ENCODE measurements at regions not wholly inside any gene's neighbourhood (a gene's known extent, or its start where the extent isn't known, plus 50 kb on each side); places are given as distances from the start of the nearest gene placed in this dataset.

DNA sequence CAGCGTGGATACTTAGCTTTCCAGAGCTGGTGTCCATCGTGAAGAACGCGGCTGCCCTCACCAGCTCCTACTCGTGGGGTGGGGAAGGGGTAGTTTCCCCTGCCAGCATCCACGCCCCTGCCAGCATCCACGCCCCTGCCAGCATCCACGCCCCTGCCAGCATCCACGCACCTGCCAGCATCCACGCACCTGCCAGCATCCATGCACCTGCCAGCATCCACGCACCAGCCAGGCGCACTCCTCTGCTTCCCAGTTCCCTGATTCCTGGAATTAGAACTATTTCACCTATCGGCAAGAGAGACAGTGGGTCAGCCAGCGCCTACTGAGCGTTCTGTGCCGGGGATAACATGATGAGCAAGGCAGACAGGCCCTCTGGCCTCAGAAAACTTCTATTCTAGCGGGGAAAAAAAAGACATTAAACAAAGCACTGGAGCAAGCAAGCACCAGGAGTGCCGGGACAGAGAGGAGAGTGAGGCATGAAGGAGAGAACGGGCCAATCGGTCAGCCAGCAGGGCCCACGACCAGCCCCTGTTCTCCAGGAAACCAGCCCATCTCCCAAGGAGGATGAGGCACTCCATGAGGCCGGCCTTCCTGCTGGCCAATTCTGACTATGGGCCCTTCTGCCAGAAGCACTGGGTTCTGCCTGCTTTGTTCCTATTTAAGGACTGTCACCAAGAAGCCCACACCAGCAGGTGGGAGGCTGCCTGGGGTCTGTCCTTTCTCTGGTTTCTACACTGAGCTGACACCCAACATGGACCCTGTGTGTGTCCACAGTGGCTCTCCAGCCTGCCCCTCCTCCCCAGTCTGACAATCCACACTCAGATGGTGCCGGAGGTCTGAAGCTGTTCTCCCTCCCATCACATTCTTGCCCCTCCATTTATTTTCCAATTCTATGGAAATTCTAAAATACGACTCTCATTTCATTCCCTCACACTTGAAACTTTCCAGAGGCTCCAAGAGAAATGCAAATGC lies 78.4 kb upstream of the SALL3 start:
- DNase-seq (ENCODE audit: low read depth), result no peak

DNA sequence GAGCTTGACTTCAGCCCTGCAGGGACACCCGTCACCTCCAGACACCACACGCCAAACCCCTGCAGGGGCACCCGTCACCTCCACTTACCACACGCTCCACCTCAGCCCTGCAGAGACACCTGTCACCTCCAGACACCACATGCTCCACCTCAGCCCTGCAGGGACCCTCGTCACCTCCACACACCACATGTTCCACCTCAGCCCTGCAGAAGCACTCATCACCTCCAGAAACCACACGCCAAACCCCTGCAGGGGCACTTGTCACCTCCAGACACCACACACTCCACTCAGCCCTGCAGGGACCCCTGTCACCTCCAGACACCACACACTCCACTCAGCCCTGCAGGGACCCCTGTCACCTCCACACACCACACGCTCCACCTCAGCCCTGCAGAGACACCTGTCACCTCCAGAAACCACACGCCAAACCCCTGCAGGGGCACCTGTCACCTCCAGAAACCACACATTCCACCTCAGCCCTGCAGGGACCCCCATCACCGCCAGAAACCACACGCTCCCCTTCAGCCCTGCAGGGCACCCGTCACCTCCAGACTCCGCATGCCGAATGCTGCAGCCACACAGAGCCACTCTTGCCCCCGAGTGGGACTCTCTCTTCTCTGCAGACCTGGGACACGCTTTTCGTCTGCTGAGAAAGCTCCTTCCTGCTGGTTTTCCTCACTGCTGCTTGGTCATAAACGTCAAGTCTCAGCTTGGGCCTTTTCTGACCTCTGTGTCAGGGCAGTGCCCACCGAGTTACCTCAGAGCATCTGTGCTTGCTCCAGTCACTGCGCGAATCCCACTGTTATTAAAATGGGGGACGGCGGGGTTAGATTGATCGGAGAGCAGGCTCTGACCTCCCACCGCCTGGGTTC lies 77.5 kb upstream of the SALL3 start:
- DNase-seq (ENCODE audit: low read depth), result no peak

DNA sequence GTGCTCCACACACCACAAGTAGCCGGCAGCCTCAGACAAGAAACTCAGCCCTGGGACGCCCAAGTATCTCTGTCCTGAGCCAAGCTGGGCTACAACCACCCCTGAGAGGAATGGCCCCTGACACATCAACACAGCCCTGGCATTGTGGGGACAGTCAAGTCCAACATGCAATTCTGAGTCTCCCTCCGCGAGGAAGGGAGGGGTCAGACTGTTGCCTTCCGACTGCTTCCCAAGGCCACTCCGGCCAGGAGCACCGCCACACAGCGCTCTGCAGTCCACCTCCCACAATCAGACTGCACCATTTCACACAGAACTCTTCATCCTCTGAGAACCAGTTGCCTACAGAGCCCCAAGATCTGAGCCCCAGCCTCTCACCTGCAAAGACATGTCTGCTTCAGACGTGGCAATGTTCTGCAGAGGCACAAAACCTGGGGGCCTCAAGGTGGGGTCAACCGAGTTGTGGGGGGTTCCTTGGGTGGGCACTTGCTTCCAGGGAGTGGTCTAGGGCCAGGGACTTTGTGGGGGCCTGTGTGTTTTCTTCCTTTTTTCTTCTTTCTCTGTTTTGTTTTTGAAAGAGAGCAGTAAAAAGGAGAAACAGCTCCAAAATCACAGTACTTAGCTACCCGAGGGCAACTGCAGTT lies 76.7 kb upstream of the SALL3 start:
- DNase-seq (ENCODE audit: low read depth), result no peak

DNA sequence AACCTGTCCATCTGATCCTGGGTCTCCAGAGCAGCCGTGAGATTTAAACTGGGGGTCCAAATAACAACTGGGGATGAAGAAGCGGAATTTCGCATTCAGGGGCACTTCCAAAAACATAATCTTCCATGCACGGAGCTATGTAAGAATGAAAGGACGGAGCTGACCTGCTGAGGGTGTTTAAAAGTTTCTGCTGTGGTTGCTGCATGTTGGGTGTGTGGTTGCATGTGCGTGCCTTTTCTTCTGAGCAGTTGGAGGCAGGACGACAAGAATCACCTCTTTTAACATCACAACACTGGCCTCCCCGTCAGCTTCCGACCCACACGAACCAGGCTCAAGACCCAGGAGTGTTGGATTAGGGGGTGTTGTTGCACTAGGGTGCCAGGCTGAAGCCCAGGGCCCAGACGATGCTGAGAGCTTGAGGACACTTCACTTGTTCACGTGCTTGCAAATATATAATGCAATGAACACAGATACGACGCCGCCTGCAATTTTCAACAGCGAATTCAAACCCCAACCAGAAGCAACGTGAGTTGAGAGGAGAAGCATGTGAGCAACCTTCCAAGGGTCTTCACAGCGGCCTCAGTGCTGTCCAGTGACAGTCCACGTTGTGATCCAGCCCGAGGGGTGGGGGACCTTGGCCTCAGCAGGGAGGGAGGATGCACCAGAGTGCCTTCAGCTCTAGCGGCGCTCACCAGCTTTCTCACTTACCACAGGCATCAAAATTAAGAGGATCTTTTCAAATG lies 76.0 kb upstream of the SALL3 start:
- no peak for DNase-seq (ENCODE audit: low read depth)

DNA sequence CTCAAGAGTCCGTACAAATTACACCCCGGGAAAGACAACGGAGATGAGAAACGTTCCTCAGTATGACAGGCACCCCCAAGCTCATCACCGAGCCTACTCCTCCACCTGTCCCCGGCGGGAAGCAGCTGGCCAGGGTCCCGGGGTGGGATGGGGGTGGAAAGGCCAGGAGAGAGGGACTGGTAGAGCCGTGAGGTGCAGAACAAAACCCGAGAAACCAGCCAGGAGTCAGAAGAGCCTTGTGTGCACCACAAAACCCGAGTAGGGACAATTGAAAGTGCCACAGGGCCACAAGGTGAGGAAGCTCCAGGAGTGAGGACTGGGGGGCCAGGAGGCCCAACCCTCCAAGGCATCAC lies 75.5 kb upstream of the SALL3 start:
- no peak for DNase-seq (ENCODE audit: low read depth)

DNA sequence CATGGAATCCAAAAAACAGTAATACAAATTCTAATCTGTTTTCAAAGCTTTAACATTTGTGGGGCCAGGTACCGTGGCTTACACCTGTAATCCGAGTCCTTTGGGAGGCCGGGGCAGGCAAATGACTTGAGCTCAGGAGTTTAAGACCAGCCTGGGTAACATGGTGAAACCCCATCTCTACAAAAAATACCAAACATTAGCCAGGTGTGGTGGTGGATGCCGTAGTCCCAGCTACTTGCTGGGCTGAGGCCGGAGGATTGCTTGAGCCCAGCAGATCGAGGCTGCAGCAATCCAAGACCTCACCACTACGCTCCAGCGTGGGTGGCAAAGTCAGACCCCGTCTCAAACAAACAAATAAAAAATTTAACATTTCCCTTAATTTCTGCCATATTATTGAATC lies 74.3 kb upstream of the SALL3 start:
- DNase-seq (ENCODE audit: low read depth), result no peak

DNA sequence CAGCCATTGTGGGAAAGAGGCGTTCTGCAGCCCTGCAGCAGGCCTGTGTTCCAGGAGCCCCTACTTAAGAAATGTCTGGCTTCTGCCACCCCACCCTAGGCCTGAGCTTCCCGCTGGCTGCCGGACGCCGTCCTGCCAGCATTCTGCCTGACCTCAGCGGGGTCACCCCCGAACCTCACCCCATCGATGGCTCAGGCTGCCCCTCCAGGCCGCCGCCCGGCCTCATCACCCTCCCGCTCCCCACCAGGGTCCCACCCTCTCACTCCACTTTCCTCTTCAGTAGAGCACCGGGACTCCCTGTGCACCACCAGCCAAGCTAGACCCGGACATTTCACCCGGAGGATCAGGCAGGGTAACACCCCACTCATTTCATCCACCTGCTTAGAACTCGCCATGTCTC lies 73.6 kb upstream of the SALL3 start:
- DNase-seq (ENCODE audit: low read depth), result no peak

DNA sequence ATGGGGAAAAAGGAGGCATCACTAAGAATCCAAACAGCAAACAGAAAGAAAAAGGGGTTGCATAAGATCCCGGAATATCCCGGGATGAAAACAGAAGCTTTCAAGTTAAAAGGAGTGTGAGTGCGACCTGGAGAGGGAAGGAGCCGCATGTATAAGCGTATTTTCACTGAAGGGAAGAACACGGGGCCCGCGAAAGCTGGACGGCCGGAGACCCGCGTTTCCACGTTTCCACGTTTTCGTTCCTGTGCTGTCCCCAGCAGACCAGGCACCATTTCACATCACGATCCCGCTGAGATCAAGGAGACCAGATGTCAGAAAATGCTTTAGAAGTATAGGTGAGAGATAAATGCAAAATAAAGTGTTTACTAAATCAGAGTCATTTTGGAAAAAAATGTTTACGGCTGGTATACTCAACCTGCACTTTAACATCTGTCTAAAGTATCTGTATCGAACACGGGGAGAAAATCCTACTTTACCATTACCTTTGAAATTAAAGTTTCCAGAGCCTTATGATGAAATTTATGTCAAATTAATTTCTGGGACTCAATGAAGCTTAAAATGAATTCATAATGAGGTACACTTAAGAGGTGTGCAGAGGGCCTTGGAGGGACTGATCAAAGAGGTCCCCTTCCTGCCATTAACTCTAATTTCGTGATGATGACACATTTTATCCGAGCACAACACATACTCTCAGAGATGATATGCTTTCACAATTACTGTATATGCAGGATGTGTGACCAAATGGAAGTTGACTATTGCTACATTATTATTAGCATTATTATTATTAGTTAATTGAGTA lies 71.0 kb upstream of the SALL3 start:
- no peak for DNase-seq (ENCODE audit: low read depth)

DNA sequence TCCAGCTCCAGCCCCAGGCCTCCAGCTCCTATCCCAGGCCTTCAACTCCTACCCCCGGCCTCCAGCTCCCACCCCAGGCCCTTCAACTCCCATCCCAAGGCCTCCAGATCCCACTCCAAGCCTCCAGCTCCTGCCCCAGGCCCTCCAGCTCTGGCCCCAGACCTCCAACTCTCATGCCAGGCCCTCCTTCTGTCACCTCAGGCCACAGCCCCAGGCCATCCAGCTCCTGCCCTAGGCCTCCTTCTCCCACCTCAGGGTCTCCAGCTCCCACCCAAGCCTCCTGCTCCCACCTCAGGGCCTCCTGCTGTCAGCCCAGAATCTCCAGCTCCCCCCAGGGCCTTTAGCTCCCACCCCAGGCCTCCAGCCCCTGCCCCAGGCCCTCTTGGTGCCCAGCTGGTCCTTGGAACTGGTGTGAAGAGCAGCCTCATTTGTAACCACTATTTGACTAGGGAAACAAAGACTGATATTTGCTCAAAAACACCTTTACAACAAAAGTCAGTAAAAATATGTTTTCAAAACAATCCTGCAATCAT lies 67.8 kb upstream of the SALL3 start:
- no peak for DNase-seq (ENCODE audit: low read depth)

DNA sequence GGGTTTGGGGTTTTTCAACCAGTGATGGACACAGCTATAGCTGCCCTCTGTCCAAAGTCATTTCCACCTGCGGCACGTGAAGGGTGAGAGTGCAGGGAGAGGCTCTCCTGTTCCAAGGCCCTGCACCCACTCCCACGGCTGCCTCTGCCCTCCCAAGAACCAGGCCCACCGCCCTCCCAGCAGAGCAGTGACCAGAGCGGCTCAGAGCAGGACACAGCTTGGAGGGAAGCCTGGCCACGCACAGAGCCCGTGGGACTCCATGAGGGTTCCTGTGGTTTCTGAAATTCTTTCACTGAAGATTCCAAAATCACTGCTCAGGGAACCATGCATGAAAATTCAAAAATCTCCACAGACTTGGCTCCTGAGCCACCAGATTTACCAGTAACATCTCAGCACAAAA lies 67.3 kb upstream of the SALL3 start:
- DNase-seq (ENCODE audit: low read depth), result no peak

DNA sequence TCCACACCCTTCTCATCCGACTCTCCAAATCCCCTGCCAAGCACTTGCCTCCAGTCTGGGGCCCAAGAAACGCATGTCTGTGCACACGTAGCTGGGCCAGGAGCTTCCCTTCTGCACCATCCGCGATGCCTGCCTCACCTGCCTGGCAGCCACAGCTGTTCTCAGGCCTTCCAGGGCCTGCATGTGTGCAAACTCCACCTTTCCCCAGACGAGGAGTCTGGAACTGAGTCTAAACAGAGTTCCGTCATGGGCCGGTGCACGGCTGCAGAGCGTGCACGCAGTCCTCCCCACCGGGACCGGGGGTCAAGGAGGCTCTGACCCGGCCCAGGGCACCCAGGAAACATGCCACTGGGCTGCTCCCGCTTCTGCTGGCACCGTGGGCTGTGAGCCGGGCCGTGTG lies 66.8 kb upstream of the SALL3 start:
- no peak for DNase-seq (ENCODE audit: low read depth)

DNA sequence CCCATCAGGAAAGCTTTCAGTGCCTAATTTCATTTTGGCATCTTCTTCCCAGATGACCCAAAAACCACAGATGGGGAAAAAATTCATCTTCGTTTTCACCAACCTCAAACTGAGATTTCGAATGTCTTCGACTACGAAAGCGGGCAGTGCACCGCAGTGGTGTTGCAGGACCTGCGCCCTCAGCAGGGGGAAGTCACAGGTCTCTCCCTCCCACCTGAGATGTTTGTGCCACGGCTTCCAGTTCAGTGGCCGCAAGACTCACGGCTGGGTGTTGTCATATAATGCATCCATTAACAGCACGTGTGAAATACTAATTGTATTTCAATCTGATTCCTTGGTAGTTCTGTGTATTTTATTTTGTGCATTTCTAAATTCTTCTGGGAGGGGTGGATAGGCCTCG lies 66.2 kb upstream of the SALL3 start:
- no peak for DNase-seq (ENCODE audit: low read depth)

DNA sequence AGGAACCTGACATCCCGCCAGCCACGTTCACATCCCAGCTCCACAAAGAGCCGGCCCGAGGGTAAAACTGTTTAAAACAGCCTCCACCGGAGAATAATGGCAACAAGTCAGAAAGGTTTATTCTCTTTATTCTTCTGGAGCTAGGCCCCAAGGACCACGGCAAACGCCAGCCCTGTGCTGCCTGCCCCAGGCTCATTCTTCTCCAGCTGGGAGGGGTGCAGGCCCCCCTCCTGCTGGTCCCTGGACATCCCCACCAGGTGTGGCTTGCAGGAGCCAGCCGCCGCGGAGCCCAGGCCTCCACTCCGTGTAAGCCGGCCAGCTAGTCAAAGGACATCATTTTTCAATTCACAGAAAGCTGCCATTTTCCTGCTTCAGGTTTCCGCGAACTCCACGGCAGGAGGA lies 65.8 kb upstream of the SALL3 start:
- DNase-seq (ENCODE audit: low read depth), result no peak

DNA sequence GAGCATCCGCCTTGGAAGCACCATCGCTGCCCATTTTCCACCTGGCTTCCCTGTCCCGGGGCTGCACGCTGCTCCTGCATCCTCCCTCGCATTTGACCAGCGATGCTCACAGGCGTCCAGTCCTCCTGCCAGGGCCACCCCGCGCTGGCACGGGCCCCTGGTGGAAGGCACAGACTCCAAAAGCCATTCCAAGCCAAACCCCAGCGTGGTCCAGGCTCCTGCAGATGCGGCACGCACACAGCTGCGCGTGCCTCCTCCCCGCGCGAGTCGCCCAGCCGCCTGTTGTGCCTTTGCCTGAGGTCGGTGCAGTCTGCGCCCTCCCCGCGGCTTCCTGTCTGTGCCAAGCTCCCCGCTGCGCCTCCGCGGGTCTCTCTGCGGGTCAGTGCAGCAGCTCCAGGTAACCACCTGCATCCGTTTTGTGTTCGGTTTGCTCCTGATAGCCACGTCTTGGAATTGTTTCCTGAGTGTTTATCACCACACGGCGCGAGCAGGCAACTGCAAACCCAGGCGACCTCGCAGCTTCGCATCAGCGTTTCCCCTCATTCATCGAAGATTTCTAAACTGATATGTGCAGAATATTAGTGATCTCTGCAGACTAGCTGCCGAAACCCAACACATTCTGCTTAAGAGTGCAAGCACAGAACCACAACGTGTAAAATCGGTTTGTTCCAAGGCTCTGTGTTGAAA lies 65.2 kb upstream of the SALL3 start:
- no peak for DNase-seq (ENCODE audit: low read depth)

DNA sequence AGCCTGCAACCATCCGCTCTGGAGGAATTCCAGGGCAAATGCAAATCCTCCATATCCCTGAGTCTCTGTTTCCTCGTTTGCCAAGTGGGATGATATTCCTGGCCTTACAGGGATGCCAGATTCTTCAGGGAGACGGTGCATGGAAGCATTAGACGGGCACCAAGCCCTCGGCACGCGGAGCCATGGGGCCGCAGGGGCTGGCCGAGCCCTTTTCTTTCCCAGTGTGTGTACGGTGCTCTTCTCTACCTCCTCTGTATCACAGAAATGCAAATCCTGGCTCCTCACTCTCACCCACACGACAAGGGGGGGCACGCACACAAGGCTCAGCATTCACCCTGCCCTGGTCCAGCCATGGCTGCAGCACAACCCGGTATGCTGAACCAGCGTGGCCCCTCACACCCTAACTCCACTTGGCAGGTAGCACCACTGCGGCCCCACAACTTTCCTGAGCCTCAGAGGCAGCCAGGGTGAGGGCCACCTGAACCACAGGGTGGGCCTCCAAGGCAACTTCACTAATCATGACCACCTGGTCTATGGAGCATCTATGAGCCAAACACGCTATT lies 64.1 kb upstream of the SALL3 start:
- no peak for DNase-seq (ENCODE audit: low read depth)

DNA sequence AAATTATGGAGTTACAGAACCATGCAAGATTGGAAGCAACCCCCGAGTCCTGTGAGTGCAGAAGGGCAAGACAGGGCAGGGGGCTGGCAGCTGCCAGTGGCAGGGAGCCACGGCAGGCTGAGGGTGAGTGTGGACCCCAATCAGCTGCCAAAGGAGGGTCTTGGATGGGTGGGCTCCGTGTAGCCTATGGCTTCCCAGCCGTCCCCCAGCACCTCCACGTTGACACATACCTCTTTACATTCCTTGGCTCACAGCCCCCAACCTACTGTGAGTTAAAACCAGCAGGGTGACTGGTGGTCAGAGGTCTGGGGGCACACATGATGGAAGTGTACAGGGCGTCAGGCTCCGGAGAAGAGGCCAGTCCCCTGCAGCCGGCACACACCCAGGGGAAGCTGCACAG lies 60.9 kb upstream of the SALL3 start:
- DNase-seq (ENCODE audit: low read depth), result no peak

DNA sequence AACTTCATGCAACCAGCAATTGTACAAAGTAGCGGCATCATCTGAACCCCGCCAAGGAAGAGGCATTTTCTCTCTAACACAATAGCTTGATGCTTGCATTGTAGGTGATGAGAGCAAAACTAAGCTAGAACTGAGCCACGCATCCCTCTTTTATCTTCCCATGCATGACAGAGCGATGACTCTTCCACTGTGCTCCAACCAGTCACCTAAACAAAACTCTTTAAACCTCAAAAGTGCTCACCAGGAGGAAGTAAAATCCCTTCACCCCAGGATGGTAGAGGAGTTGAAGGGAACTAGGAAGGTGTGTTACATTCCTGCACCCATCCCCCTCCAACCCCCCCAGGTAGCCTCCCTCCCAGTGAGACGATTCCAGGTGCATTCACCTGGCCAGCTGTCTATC lies 59.7 kb upstream of the SALL3 start:
- DNase-seq (ENCODE audit: low read depth), result no peak

DNA sequence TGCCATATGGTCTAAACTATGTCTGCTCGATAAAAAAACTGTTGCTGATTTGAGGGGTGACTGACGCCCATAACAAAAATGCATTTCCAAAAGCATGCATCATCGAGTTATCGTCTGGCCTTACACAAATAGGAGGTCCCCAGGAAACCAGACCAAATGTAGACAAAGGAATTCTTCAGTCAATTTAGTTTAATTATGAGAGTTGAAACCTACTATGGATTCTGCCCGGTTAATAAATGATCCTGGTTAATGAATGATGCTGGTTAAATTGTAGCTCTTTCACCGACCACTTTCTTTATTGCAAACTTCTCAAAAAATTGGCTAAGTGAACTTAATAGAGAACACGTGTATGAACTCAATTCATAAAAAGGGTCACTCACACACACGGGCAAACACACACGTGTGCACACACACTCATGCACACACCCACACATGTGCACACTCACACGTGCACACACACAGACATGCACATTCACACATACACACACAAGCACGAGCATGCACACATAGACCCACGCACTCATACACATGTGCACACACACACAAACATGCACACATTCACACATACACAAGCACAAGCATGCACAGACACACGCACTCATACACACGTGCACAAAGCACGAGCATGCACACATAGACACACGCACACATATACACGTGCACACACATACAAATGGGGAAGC lies 59.0 kb upstream of the SALL3 start:
- no peak for DNase-seq (ENCODE audit: low read depth)

DNA sequence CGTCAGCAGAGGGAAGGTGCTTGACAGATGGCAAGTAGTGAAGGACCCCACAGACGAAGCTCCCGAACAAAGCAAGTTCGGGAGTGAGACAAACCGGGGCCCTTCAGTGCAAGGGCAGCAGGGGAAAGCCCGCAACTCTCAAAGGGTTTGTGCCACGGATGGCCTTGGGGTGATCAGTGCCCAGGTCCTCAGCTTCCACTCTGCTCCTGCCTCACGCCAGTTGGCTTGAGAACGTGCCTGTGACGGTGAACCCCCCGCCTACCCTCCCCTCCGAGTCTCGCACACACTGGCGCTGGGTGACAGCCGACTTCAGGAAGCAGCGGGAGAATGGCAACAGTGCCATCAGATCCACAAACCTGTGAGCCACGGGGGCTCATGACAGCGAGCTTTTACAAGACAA lies 56.8 kb upstream of the SALL3 start:
- no peak for DNase-seq (ENCODE audit: low read depth)

Measured in Daoy (cell line).